NCI-H128 (cell line): ENCODE measurements at regions not wholly inside any gene's neighbourhood (a gene's known extent, or its start where the extent isn't known, plus 50 kb on each side); places are given as distances from the start of the nearest gene placed in this dataset.

Experiments
- DNase-seq: peaks from one replicate; lab custom pipeline; 2025; ENCODE audit not compliant: unreplicated experiment; lab: John Stamatoyannopoulos, UW

DNA sequence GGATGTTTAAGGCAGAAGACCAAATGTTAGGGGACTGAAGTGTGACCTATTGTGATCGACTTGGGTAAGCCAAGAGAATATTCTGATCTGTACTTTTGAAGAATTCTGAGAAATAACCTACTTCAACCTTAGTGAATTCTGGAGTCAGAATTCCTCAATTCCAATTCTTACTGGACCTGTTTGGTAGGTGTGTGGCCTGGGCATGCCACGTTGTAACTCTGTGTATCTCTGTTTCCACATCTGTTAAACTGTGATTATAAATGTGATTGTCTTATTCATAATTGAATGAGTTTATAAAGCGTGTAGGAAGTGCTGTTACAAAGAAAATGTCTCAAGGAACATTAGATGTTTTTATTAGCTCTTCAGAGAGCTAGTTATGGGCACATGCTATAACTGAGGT, 64.5 kb downstream of the TUSC1 start:
- DNase-seq, result no peak

DNA sequence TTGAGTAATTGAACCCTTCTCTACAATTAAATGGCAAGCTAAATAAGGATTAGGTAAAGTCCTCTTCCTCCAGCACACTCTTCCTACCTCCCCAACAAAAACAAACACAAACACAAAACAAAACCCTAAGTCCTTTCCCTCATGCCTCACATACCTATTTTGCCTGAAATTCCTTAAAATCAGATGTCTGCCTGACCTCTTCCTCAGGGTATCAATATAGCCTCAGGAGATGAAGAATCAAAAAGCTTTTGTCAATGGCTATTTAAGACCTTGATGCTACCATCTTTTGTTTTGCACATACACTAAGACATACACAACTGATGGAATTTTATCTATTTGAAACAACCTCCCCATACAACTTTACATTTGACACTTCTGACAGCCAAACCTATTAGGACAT, 75.1 kb downstream of the TUSC1 start:
- no peak for DNase-seq

- no peak for DNase-seq
Measured at GRCh38 chr9:25602400-25603044, 75.7 kb downstream of the TUSC1 start.

DNA sequence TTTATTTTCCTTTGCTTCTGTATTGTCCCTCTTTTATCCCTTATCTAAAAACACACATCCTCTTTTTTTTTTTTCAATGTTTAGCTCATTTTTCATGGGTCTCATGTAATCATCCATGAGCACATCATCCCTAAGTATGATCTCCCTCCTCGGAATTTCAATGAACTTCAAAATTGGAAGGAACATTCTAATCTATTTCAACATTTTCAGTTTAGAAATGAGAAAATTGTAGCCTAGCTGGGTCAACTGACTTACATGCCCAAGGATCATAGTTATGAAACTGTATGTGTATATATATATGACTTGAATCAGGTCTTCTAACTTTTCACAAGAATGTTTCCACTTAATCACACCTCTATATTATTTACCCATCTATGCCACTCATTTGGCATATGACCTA, 77.7 kb downstream of the TUSC1 start:
- DNase-seq, result no peak

DNA sequence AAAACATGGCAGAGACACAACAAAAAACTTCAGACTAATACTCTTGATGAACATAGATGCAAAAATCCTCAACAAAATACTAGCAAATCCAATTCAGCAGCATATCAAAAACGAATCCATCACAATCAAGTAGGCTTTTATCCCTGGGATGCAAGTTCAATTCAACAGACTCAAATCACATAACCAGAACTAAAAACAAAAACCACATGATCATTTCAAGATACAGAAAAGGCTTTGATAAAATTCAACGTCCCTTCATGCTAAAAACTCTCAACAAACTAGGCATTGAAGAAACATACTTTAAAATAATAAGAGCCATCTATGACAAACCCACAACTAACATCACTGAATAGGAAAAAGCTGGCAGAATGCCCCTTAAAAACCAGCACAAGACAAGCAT, 93.6 kb downstream of the TUSC1 start:
- DNase-seq, result no peak

DNA sequence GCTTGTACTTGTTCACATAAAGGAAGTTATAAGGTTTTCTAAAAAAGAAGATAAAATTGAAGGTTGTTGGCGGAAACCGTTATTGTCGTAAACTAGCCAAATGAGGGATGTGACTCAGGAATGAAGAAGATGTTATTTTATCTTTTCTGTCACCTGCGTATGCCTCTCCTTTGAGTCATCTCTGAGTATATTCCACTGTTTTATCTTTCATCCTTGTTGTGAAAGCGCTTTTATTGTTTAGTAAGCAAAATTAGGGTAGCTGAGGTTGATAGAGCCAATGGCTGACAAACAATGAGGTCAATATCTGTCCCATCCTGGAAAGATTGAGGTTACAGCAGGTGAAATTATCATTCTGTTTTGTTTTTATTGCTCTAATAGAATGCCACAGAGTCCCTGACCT, 105.0 kb downstream of the TUSC1 start:
- DNase-seq, result no peak

DNA sequence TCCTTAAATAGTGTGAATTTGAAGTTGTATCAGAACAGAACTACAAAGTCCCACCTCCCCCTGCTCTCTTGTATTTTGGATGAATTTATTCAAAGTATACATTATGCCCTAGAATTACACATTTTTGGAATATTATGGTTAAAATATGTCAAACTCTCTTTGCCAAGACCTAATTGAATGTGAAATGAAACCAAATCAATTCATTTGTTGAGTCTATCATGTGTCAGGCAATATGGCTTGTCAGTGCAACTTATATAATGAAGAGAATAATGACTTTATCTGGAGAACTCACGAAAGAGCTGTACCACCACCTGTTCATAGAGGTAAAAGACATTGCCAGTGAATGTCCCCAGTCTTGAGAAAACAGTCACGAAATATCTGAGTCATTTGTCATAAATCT, 106.8 kb downstream of the TUSC1 start:
- DNase-seq, result no peak

GRCh38 chr9:25570802-25571201, 107.4 kb downstream of the TUSC1 start:
- no peak for DNase-seq

GRCh38 chr9:25562101-25562500, 116.1 kb downstream of the TUSC1 start:
- DNase-seq, result no peak

- no peak for DNase-seq
Measured at GRCh38 chr9:25557645-25558300, 120.5 kb downstream of the TUSC1 start.

GRCh38 chr9:25556540-25556939, 121.7 kb downstream of the TUSC1 start:
- no peak for DNase-seq

GRCh38 chr9:25548847-25549246, 129.4 kb downstream of the TUSC1 start:
- DNase-seq, result no peak

- DNase-seq, result no peak
Measured at GRCh38 chr9:25543806-25544205, 134.4 kb downstream of the TUSC1 start.

- DNase-seq, result no peak
Measured at GRCh38 chr9:25542319-25542718, 135.9 kb downstream of the TUSC1 start.

GRCh38 chr9:25537808-25538207, 140.4 kb downstream of the TUSC1 start:
- no peak for DNase-seq

GRCh38 chr9:25519286-25519685, 159.0 kb downstream of the TUSC1 start:
- no peak for DNase-seq

GRCh38 chr9:25517701-25518100, 160.5 kb downstream of the TUSC1 start:
- no peak for DNase-seq

- no peak for DNase-seq
Measured at GRCh38 chr9:25513509-25514033, 164.7 kb downstream of the TUSC1 start.

- DNase-seq, result no peak
Measured at GRCh38 chr9:25505644-25506043, 172.6 kb downstream of the TUSC1 start.

DNA sequence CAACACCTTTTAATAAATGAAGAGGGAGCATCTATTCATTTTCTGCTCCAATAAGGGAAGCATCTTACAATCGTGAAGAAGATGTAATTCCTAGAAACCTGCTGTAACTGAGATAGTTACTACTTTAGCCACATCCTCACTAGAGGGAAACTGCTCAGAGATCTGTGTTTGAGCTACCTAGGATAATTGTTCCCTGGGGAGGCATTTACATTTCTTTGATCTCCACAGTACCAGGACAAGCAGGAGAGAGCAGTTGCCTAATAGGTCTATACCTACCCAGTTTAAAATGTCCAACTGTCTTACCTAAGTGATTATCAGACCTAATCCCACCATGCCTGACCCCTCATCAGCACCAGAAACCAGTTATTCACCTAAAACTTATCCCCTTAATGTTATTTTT, 196.9 kb downstream of the TUSC1 start:
- DNase-seq, result no peak

- no peak for DNase-seq
Measured at GRCh38 chr9:25480696-25481095, 197.5 kb downstream of the TUSC1 start.

GRCh38 chr9:25472681-25473080, 205.6 kb downstream of the TUSC1 start:
- no peak for DNase-seq

GRCh38 chr9:25472085-25472607, 206.1 kb downstream of the TUSC1 start:
- no peak for DNase-seq
